SU-DHL-6 (cell line): ENCODE measurements at regions not wholly inside any gene's neighbourhood (a gene's known extent, or its start where the extent isn't known, plus 50 kb on each side); places are given as distances from the start of the nearest gene placed in this dataset.

Experiments
- H2AFZ ChIP-seq: fragments of 200-600 bp; sonication (generic); 2 replicates; pipeline ENCODE4 v1.6.1; 2014; ENCODE audit warnings: low read depth, mild to moderate bottlenecking, moderate library complexity, mixed read lengths, antibody characterized with exemption, low read length; ENCODE audit not compliant: severe bottlenecking
- H3F3A ChIP-seq: fragments of 200-600 bp; shearing (Covaris generic); 2 replicates; pipeline ENCODE4 v1.6.0; 2016; ENCODE audit warnings: antibody characterized with exemption, mild to moderate bottlenecking; ENCODE audit not compliant: insufficient read depth
- H3K27ac ChIP-seq: fragments of 200-600 bp; sonication (generic); 2 replicates; pipeline ENCODE4 v1.5.1; 2016; ENCODE audit warnings: low read depth, mild to moderate bottlenecking, low read length, moderate library complexity, mixed read lengths
- H3K27me3 ChIP-seq: fragments of 200-600 bp; sonication (generic), shearing (Covaris generic); 2 replicates; pipeline ENCODE4 v1.6.0; 2014; ENCODE audit warnings: mild to moderate bottlenecking, low read length
- H3K36me3 ChIP-seq: fragments of 200-600 bp; sonication (generic); 2 replicates; pipeline ENCODE4 v1.6.1; 2014; ENCODE audit warnings: mild to moderate bottlenecking, low read length, mixed read lengths
- H3K4me2 ChIP-seq: fragments of 300-600, 200-600 bp; shearing (Covaris generic), sonication (generic); 2 replicates; pipeline ENCODE4 v1.6.0; 2014; ENCODE audit warnings: low read length, low read depth, mild to moderate bottlenecking; ENCODE audit not compliant: poor library complexity, severe bottlenecking
- H3K4me3 ChIP-seq: fragments of 200-600 bp; sonication (generic); 2 replicates; pipeline ENCODE4 v1.5.1; 2014; ENCODE audit warnings: antibody characterized with exemption, low read length, mild to moderate bottlenecking, mixed read lengths; ENCODE audit not compliant: insufficient read depth, poor library complexity, severe bottlenecking
- H3K79me2 ChIP-seq: fragments of 200-600 bp; sonication (generic); 2 replicates; pipeline ENCODE4 v1.6.1; 2014; ENCODE audit warnings: mild to moderate bottlenecking, low read length, moderate library complexity; ENCODE audit not compliant: insufficient read depth
- H3K9ac ChIP-seq: fragments of 200-600 bp; sonication (generic); 2 replicates; pipeline ENCODE4 v1.7.0; 2014; ENCODE audit warnings: mild to moderate bottlenecking, low read length
- H3K9me2 ChIP-seq: fragments of 200-600 bp; sonication (generic); replicated peaks from 2 replicates; pipeline ENCODE4 v1.6.1; 2014; ENCODE audit warnings: low read length; ENCODE audit not compliant: insufficient read depth
- H3K9me3 ChIP-seq: fragments of 200-600 bp; sonication (generic); 2 replicates; pipeline ENCODE4 v1.6.1; 2014; ENCODE audit warnings: low read length, mixed read lengths; ENCODE audit not compliant: insufficient read depth
- H4K20me1 ChIP-seq: fragments of 200-600 bp; sonication (generic); 2 replicates; pipeline ENCODE4 v1.6.1; 2014; ENCODE audit warnings: low read depth, mild to moderate bottlenecking, antibody characterized with exemption, low read length, moderate library complexity, mixed read lengths
- EZH2phosphoT487 ChIP-seq: fragments of 200-600 bp; sonication (generic), shearing (Covaris generic); conservative IDR thresholded peaks from 2 replicates; pipeline ENCODE4 v1.6.1; 2018; ENCODE audit warnings: mild to moderate bottlenecking, antibody characterized with exemption, low read length, moderate library complexity, mixed read lengths
- TF ChIP-seq, protein P1 (sequence below): fragments of 200-600 bp; sonication (generic); IDR thresholded peaks from one replicate; pipeline ENCODE4 v1.5.1; 2017; ENCODE audit warnings: antibody characterized with exemption, mild to moderate bottlenecking, low read length, moderate library complexity; ENCODE audit not compliant: insufficient read depth, poor library complexity, severe bottlenecking

GRCh38 chr3:127377801-127378655 is 90.2 kb upstream of the PRR20G start:
- no peak overlapping the region for H3K4me2 ChIP-seq
- H3K4me3 ChIP-seq: no peak overlapping the region
- H3F3A ChIP-seq: no peaks in the 10 kb centered on the region
- no peaks in the 10 kb centered on the region for H3K9me3 ChIP-seq
- H3K27ac ChIP-seq: no peak overlapping the region
- H3K79me2 ChIP-seq: no peaks in the 10 kb centered on the region
- H2AFZ ChIP-seq: no peak overlapping the region
- no peaks in the 10 kb centered on the region for H3K9me2 ChIP-seq
- no peaks in the 10 kb centered on the region for H3K36me3 ChIP-seq
- no peaks in the 10 kb centered on the region for H3K27me3 ChIP-seq
- TF ChIP-seq EZH2phosphoT487: no peak
- TF ChIP-seq, protein P1, sequence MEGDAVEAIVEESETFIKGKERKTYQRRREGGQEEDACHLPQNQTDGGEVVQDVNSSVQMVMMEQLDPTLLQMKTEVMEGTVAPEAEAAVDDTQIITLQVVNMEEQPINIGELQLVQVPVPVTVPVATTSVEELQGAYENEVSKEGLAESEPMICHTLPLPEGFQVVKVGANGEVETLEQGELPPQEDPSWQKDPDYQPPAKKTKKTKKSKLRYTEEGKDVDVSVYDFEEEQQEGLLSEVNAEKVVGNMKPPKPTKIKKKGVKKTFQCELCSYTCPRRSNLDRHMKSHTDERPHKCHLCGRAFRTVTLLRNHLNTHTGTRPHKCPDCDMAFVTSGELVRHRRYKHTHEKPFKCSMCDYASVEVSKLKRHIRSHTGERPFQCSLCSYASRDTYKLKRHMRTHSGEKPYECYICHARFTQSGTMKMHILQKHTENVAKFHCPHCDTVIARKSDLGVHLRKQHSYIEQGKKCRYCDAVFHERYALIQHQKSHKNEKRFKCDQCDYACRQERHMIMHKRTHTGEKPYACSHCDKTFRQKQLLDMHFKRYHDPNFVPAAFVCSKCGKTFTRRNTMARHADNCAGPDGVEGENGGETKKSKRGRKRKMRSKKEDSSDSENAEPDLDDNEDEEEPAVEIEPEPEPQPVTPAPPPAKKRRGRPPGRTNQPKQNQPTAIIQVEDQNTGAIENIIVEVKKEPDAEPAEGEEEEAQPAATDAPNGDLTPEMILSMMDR: no peak
- H4K20me1 ChIP-seq: no peaks in the 10 kb centered on the region
- H3K9ac ChIP-seq: no peak overlapping the region

GRCh38 chr3:127375151-127375930 is 87.5 kb upstream of the PRR20G start:
- H3K36me3 ChIP-seq: no peaks in the 10 kb centered on the region
- H3K9me2 ChIP-seq: no peaks in the 10 kb centered on the region
- no peaks in the 10 kb centered on the region for H3K27me3 ChIP-seq
- no peaks in the 10 kb centered on the region for H3K79me2 ChIP-seq
- no peak overlapping the region for H3K27ac ChIP-seq
- no peaks in the 10 kb centered on the region for H4K20me1 ChIP-seq
- H3K4me3 ChIP-seq: no peak overlapping the region
- TF ChIP-seq EZH2phosphoT487: no peak
- TF ChIP-seq, protein P1: no peak
- no peaks in the 10 kb centered on the region for H3K9me3 ChIP-seq
- H3K9ac ChIP-seq: no peak overlapping the region
- no peak overlapping the region for H3K4me2 ChIP-seq
- no peaks in the 10 kb centered on the region for H3F3A ChIP-seq
- H2AFZ ChIP-seq: no peak overlapping the region

GRCh38 chr3:127374086-127375010 is 86.5 kb upstream of the PRR20G start:
- Histone ChIP-seq H4K20me1 (no peaks in the 10 kb centered on the region), H3K9ac (no peak overlapping the region), H3K27me3 (no peaks in the 10 kb centered on the region), H3K4me2 (no peak overlapping the region), H3K79me2 (no peaks in the 10 kb centered on the region), H3K9me2 (no peaks in the 10 kb centered on the region), H3K27ac (no peak overlapping the region), H3K36me3 (no peaks in the 10 kb centered on the region), H3K4me3 (no peak overlapping the region), H3F3A (no peaks in the 10 kb centered on the region), H3K9me3 (no peaks in the 10 kb centered on the region), H2AFZ (no peak overlapping the region)
- TF ChIP-seq, protein P1: peak; percentile 36
- TF ChIP-seq EZH2phosphoT487: no peak
